Endothelial cell of umbilical vein (primary cell): ENCODE measurements at regions not wholly inside any gene's neighbourhood (a gene's known extent, or its start where the extent isn't known, plus 50 kb on each side); places are given as distances from the start of the nearest gene placed in this dataset.
A peak's percentile ranks its signal among the peaks of the same experiment; 100 is the strongest.

ENCODE experiments used
- BruUV-seq: library from RNA; stranded (reverse); fragments of 400-500 nt; replicated peaks from 2 replicates; lab custom pipeline; 2021; lab: Mats Ljungman, UMichigan
- CTCF ChIA-PET: fragments of 300-600, 350-600 bp; sonication (Branson Sonifier 250); formaldehyde crosslinking; loops from one replicate; lab custom pipeline; 2021; ENCODE audit warnings: antibody characterized with exemption, inconsistent platforms; lab: Charles Lee
- POLR2A ChIA-PET: fragments of 300-600, 350-600 bp; sonication (Branson Sonifier 250); formaldehyde crosslinking; loops from one replicate; lab custom pipeline; 2021; ENCODE audit warnings: antibody characterized with exemption, inconsistent platforms; lab: Charles Lee
- DNase-seq: peaks from one replicate; pipeline ENCODE4 v3.0.0-alpha.2; 2011; ENCODE audit warnings: low read depth, low spot score
- FAIRE-seq: peaks from 2 replicates; lab custom pipeline; 2011; peaks lifted over from hg19 to GRCh38; lab: Jason Lieb, UNC
- H2AFZ ChIP-seq: 2 replicates; pipeline ENCODE4 v1.6.0; 2012; ENCODE audit warnings: low read depth, low read length, control low read depth, inconsistent platforms
- H3K27ac ChIP-seq: 2 replicates; pipeline ENCODE4 v1.5.1; 2011; ENCODE audit warnings: low read depth, mild to moderate bottlenecking, control low read depth, low read length, moderate library complexity; ENCODE audit not compliant: insufficient read depth
- H3K27me3 ChIP-seq, 2 experiments: 2 replicates each; pipeline versions ENCODE4 v1.6.0 to v1.6.1; 2011; ENCODE audit warnings: low read length in 2 of 2, mixed read lengths in 1 of 2; ENCODE audit not compliant: control insufficient read depth in 2 of 2, insufficient read depth in 2 of 2
- H3K36me3 ChIP-seq, 2 experiments: 2 replicates in 1 of 2; 3 replicates in 1 of 2; pipeline ENCODE4 v1.5.1; 2011; ENCODE audit warnings: low read length in 2 of 2, mild to moderate bottlenecking in 1 of 2, moderate library complexity in 1 of 2; ENCODE audit not compliant: control insufficient read depth in 2 of 2, insufficient read depth in 2 of 2; ENCODE audit errors: extremely low read depth in 1 of 2
- H3K4me1 ChIP-seq: 3 replicates; pipeline ENCODE4 v1.5.1; 2011; ENCODE audit warnings: mild to moderate bottlenecking, low read length; ENCODE audit not compliant: control insufficient read depth, insufficient read depth; ENCODE audit errors: extremely low read depth
- H3K4me2 ChIP-seq: 2 replicates; pipeline ENCODE4 v1.6.1; 2011; ENCODE audit warnings: low read length, control low read depth, mixed read lengths; ENCODE audit not compliant: insufficient read depth
- H3K4me3 ChIP-seq, 3 experiments: fragments of 200-600 bp in 1 of 3; sonication (generic), shearing (Covaris generic) in 1 of 3; replicated peaks in 1 of 3; 2 replicates each; pipeline ENCODE4 v1.5.1; 2011 to 2016; ENCODE audit warnings: control low read depth in 3 of 3, low read length in 3 of 3, mild to moderate bottlenecking in 2 of 3, inconsistent platforms in 1 of 3, low read depth in 1 of 3, moderate library complexity in 1 of 3; ENCODE audit not compliant: insufficient read depth in 1 of 3
- H3K79me2 ChIP-seq: 2 replicates; pipeline ENCODE4 v1.6.0; 2012; ENCODE audit warnings: low read length, inconsistent platforms; ENCODE audit not compliant: control insufficient read depth, insufficient read depth
- H3K9ac ChIP-seq: replicated peaks from 2 replicates; pipeline ENCODE3; 2011; ENCODE audit warnings: low read length, control low read depth; ENCODE audit not compliant: insufficient read depth; ENCODE audit errors: extremely low read depth
- H3K9me1 ChIP-seq: replicated peaks from 3 replicates; pipeline ENCODE4 v1.6.0; 2011; ENCODE audit warnings: mild to moderate bottlenecking, low read length; ENCODE audit not compliant: control insufficient read depth, insufficient read depth; ENCODE audit errors: extremely low read depth
- H3K9me3 ChIP-seq: replicated peaks from 2 replicates; pipeline ENCODE4 v1.5.1; 2012; ENCODE audit warnings: low read length, inconsistent platforms; ENCODE audit not compliant: control insufficient read depth, insufficient read depth
- H4K20me1 ChIP-seq: replicated peaks from 2 replicates; pipeline ENCODE3; 2011; ENCODE audit warnings: mild to moderate bottlenecking, low read length; ENCODE audit not compliant: control insufficient read depth, insufficient read depth; ENCODE audit errors: extremely low read depth
- CTCF ChIP-seq, 2 donors: IDR thresholded peaks; 1 replicate in 1 of 2; 2 replicates in 1 of 2; pipeline ENCODE4 v1.5.1; 2011; ENCODE audit warnings: low read length in 2 of 2, mild to moderate bottlenecking in 2 of 2, moderate library complexity in 2 of 2, control low read depth in 1 of 2, inconsistent platforms in 1 of 2, low read depth in 1 of 2; ENCODE audit not compliant: insufficient read depth in 1 of 2; ENCODE audit errors: extremely low read depth in 1 of 2
- EZH2 ChIP-seq: IDR thresholded peaks from 2 replicates; pipeline ENCODE4 v1.6.1; 2012; ENCODE audit warnings: borderline replicate concordance, low read depth, mild to moderate bottlenecking, moderate library complexity, low read length, inconsistent platforms; ENCODE audit not compliant: severe bottlenecking
- FOS ChIP-seq: IDR thresholded peaks from 2 replicates; pipeline ENCODE4 v1.6.1; 2011; ENCODE audit warnings: mild to moderate bottlenecking, low read length, moderate library complexity, borderline replicate concordance; ENCODE audit not compliant: insufficient read depth
- GATA2 ChIP-seq: IDR thresholded peaks from 2 replicates; pipeline ENCODE4 v1.7.0; 2011; ENCODE audit warnings: low read depth, mild to moderate bottlenecking, moderate library complexity, mixed read lengths, low read length; ENCODE audit not compliant: insufficient read length, insufficient read depth
- JUN ChIP-seq: IDR thresholded peaks from 2 replicates; pipeline ENCODE4 v1.6.1; 2011; ENCODE audit warnings: borderline replicate concordance, low read depth; ENCODE audit not compliant: insufficient read length, insufficient read depth
- MAX ChIP-seq: IDR thresholded peaks from 2 replicates; pipeline ENCODE4 v1.6.1; 2011; ENCODE audit not compliant: insufficient read depth, insufficient read length
- MYC ChIP-seq: IDR thresholded peaks from one replicate; pipeline ENCODE4 v1.6.1; 2011; ENCODE audit warnings: mild to moderate bottlenecking, low read depth, low read length
- POLR2A ChIP-seq: IDR thresholded peaks from 2 replicates; pipeline ENCODE4 v1.6.1; 2012; ENCODE audit warnings: low read depth, mild to moderate bottlenecking, control low read depth, low read length
- POLR2AphosphoS5 ChIP-seq: IDR thresholded peaks from 2 replicates; pipeline ENCODE4 v1.6.1; 2012; ENCODE audit warnings: low read depth, mild to moderate bottlenecking, control low read depth, low read length, moderate library complexity; ENCODE audit not compliant: insufficient read depth
- dilution Hi-C: fragments of 300-500 bp; cut with MboI; formaldehyde crosslinking; loops from one replicate; pipeline ENCODE4 v1.15.0; 2019; ENCODE audit warnings: low sequenced_read_pairs; ENCODE audit not compliant: extremely low pct_ligation_motif_present
- intact Hi-C: fragments of 100-400 bp; cut with micrococcal nuclease; formaldehyde crosslinking; loops from one replicate; pipeline ENCODE4 v1.10.0; 2022

- Histone ChIP-seq H3K9me3 (no peaks in the 10 kb centered on the region), H3K4me1 (no peaks in the 10 kb centered on the region), H3K9ac (no peak overlapping the region), H3K4me3 (no peak overlapping the region), H3K27me3 (no peaks in the 10 kb centered on the region), H3K9me1 (no peaks in the 10 kb centered on the region), H4K20me1 (no peaks in the 10 kb centered on the region), H3K36me3 (no peaks in the 10 kb centered on the region), H2AFZ (no peak overlapping the region), H3K27ac (no peak overlapping the region), H3K79me2 (no peaks in the 10 kb centered on the region), H3K4me2 (no peak overlapping the region)
- no peak for TF ChIP-seq MYC
- TF ChIP-seq CTCF (IDR thresholded peaks at IDR 0.05; ENCODE audit: extremely low read depth in 1 of 2, insufficient read depth in 1 of 2, low read depth in 1 of 2, low read length in 2 of 2) = peak; percentile 11 to 15
- peak; percentile 32 for DNase-seq
- FAIRE-seq = no peak
- ChIA-PET CTCF (interaction anchor here (0.6 to 2.3 kb wide), 21 partner anchors 9 to 1948 kb away, joined by 3 to 19 read pairs (median 3); no protein-coding TSS in a partner anchor), POLR2A (interaction anchor here (0.5 kb wide), 1 partner anchor 9 kb away, joined by 9 read pairs; no protein-coding TSS in a partner anchor)
- no TSS peak for BruUV-seq
- intact Hi-C loops = loop anchor here (1.0 to 10.0 kb wide), 4 partner anchors 90 to 1293 kb away; partner anchors contain the start of gene CFAP299
- dilution Hi-C loops = no loop called here
Observed at GRCh38 chr4:79042079-79042674, 102.9 kb upstream of the PAQR3 start.

- H2AFZ ChIP-seq = no peak overlapping the region
- no peaks in the 10 kb centered on the region for H3K79me2 ChIP-seq
- no peak overlapping the region for H3K9ac ChIP-seq
- no peaks in the 10 kb centered on the region for H4K20me1 ChIP-seq
- no peak overlapping the region for H3K4me2 ChIP-seq
- POLR2A ChIA-PET = no interaction called here
- DNase-seq = no peak
- H3K4me1 ChIP-seq = no peaks in the 10 kb centered on the region
- H3K27ac ChIP-seq = no peak overlapping the region
- intact Hi-C loops = no loop called here
- no peaks in the 10 kb centered on the region for H3K9me1 ChIP-seq
- no peaks in the 10 kb centered on the region for H3K36me3 ChIP-seq
- no peak overlapping the region for H3K4me3 ChIP-seq
- dilution Hi-C loops = no loop called here
- H3K9me3 ChIP-seq = no peaks in the 10 kb centered on the region
- no peak for FAIRE-seq
- TF ChIP-seq GATA2 (no peak), FOS (no peak), JUN (no peak), EZH2 (no peak), MAX (no peak), MYC (no peak), POLR2AphosphoS5 (no peak), POLR2A (no peak), CTCF (IDR thresholded peaks at IDR 0.05; ENCODE audit: extremely low read depth in 1 of 2, insufficient read depth in 1 of 2, low read depth in 1 of 2, low read length in 2 of 2) (no peak)
- no TSS peak for BruUV-seq
- CTCF ChIA-PET = no interaction called here
- H3K27me3 ChIP-seq = no peaks in the 10 kb centered on the region
Observed at GRCh38 chr4:79034544-79034943, 95.3 kb upstream of the PAQR3 start.
